Lower lobe of right lung (tissue), 2 donors: ENCODE measurements at regions not wholly inside any gene's neighbourhood (a gene's known extent, or its start where the extent isn't known, plus 50 kb on each side); places are given as distances from the start of the nearest gene placed in this dataset.

ENCODE experiments used
- ATAC-seq, 2 donors: fragments of 200-7000 bp; cut with Tn5 transposase; one replicate each; pipeline ENCODE4 v1.9.1; 2020 to 2022; ENCODE audit warnings: mild to moderate bottlenecking in 2 of 2, moderate library complexity in 2 of 2
- DNase-seq: peaks from one replicate; pipeline ENCODE4 v3.0.0-alpha.2; 2020
- H3K27ac ChIP-seq: fragments of 200-600 bp; one replicate; pipeline ENCODE4 v1.8.0; 2022
- H3K27me3 ChIP-seq: fragments of 200-600 bp; one replicate; pipeline ENCODE4 v1.8.0; 2022; ENCODE audit warnings: low read depth
- H3K36me3 ChIP-seq: fragments of 200-600 bp; one replicate; pipeline ENCODE4 v1.8.0; 2022; ENCODE audit warnings: mild to moderate bottlenecking
- H3K4me1 ChIP-seq: fragments of 200-600 bp; one replicate; pipeline ENCODE4 v1.8.0; 2022
- H3K4me3 ChIP-seq: fragments of 200-600 bp; one replicate; pipeline ENCODE4 v1.8.0; 2022; ENCODE audit warnings: mild to moderate bottlenecking
- H3K9me3 ChIP-seq: fragments of 200-600 bp; one replicate; pipeline ENCODE4 v1.8.0; 2022
- intact Hi-C: fragments of 100-400 bp; cut with DNase I; formaldehyde crosslinking; loops from one replicate; pipeline ENCODE4 v1.11.0; 2022
- TF ChIP-seq, protein P1 (sequence below): fragments of 200-600 bp; IDR thresholded peaks from one replicate; pipeline ENCODE4 v1.8.0; 2022; ENCODE audit warnings: antibody characterized with exemption, mild to moderate bottlenecking
- donor health status: DM: no; HTN: yes; CAD: no; lungs with severe emphysema.

DNA sequence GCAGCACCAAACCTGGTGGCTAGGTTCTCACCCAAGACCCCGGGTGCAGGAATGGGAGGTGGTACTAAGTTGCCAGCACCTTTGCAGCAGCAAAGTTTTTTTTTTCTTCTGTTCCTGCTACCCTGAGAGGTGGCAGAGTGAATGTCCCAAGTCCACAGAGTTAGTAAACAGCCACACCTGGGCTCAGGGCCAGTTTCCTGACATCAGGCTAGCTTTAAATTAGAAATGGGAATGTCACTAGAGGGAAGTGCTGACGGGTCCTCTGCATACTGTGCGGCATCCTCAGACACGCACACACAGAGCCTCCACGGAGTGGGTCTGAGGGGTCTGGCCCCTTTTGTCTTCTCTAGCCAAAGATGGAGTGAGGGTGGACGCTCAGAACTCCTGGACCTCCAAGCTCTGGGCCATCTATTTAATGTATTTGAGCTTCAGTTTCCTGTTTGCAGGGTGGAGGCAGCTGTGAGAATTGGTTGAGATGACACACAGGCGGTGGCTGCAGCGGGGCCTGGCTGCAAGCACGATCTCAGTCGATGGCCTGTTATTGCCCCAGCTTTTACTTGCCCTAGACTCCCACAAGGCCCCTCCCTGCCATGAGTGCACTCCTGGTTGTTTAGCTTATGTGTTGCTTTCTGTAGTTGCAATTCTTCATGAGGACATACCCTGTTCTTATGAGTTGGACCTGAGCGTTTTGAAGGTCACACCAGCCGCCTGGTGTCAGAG lies 751.4 kb upstream of the HS6ST1 start:
- intact Hi-C loops = no loop called here
- Histone ChIP-seq H3K27me3 (no peaks in the 10 kb centered on the region), H3K4me1 (no peaks in the 10 kb centered on the region), H3K4me3 (no peak overlapping the region), H3K36me3 (no peaks in the 10 kb centered on the region), H3K27ac (no peak overlapping the region), H3K9me3 (no peaks in the 10 kb centered on the region)
- TF ChIP-seq, protein P1, sequence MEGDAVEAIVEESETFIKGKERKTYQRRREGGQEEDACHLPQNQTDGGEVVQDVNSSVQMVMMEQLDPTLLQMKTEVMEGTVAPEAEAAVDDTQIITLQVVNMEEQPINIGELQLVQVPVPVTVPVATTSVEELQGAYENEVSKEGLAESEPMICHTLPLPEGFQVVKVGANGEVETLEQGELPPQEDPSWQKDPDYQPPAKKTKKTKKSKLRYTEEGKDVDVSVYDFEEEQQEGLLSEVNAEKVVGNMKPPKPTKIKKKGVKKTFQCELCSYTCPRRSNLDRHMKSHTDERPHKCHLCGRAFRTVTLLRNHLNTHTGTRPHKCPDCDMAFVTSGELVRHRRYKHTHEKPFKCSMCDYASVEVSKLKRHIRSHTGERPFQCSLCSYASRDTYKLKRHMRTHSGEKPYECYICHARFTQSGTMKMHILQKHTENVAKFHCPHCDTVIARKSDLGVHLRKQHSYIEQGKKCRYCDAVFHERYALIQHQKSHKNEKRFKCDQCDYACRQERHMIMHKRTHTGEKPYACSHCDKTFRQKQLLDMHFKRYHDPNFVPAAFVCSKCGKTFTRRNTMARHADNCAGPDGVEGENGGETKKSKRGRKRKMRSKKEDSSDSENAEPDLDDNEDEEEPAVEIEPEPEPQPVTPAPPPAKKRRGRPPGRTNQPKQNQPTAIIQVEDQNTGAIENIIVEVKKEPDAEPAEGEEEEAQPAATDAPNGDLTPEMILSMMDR = no peak
- peak; percentile 21 to 37 for ATAC-seq
- no peak for DNase-seq

DNA sequence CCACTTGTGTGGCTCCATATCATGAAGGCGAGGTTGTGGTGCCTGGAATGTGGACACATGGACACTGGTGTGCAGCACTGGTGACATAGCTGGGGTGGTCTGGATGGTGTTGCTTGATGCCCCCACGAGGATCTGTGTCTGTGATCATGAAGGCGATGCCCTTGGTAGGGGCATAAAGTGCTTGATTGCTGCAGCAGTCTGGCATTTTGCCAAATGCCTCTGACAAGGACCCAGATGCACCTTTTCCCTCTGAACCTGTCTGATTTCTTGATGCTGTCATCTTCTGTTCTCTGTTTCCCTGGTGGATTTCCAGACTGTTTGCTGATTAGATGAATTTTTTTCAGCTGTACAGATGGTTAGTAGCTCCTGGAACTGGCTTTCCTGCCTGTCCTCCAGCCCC lies 752.0 kb upstream of the HS6ST1 start:
- H3K9me3 ChIP-seq = no peaks in the 10 kb centered on the region
- H3K4me3 ChIP-seq = no peak overlapping the region
- intact Hi-C loops = no loop called here
- TF ChIP-seq, protein P1 = no peak
- H3K4me1 ChIP-seq = no peaks in the 10 kb centered on the region
- no peak for ATAC-seq
- no peaks in the 10 kb centered on the region for H3K27me3 ChIP-seq
- DNase-seq = no peak
- no peak overlapping the region for H3K27ac ChIP-seq
- H3K36me3 ChIP-seq = no peaks in the 10 kb centered on the region

DNA sequence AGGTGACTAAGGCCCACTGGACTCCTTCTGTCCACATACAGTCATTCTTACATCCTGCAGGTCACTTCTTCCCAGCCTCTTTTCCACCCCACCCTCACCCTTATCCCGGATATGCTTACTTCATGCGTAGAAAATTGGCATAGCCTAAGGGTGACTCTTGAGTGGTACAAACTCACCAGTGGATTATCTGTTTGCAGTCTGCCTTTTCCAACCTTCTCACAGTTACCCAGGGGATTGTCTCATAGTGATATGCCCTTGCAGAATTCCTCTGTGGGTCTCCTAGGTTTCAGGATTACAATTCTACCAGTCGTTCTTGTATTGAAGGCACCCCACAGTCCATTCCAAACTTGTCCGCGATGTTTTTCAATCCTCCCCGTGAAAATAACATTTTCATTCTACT lies 752.9 kb upstream of the HS6ST1 start:
- ATAC-seq (no peak), DNase-seq (no peak)
- H3K36me3 ChIP-seq = no peaks in the 10 kb centered on the region
- H3K27ac ChIP-seq = no peak overlapping the region
- TF ChIP-seq, protein P1 = no peak
- H3K4me1 ChIP-seq = no peaks in the 10 kb centered on the region
- H3K9me3 ChIP-seq = no peaks in the 10 kb centered on the region
- no peaks in the 10 kb centered on the region for H3K27me3 ChIP-seq
- H3K4me3 ChIP-seq = no peak overlapping the region
- intact Hi-C loops = no loop called here

DNA sequence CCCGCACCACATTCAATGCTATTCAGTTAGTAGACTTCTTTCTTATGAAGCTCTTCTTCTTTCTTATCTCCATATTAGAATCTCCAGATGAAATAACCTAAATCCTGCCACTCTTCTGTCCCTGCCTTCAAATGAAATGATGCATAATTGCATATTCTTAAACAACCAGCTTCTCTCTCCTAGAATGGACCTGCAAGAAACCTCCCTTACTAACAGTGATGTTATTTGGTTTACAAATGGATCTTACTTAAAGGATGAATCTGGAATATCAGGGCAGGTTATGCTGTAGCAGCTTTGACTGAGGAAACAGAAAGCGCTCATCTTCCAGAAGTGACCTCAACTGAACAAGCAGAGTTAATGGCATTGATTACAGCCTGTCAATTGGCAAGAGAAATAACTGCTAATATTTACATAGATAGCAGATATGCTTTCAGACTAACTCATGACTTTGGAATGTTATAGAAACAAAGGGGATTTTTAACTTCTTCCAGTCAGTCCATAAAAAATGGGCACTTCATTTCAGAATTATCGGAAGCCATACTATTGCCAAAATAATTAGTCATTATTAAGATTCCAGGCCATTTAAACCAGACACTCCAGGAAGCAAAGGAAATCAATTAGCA lies 755.7 kb upstream of the HS6ST1 start:
- H3K27me3 ChIP-seq = no peaks in the 10 kb centered on the region
- intact Hi-C loops = no loop called here

DNA sequence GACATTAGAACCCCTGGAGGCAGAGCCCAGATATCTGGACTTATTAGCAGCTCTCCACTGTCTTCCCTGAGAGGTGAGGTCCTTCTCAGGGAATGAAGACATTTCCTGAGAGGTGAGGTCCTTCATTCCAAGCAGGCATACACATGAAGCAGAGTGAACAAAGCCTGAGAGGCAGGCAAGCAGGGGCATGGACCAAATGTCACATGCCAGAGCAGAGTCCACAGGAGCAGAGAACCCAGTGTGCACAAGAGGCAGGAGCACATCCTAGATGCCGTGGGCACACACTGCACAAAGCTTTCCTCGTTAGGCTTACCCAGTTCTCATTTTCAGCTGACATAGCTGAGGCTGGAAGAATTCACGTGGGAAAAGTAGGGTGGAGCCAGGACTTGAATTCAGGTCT lies 759.9 kb upstream of the HS6ST1 start:
- intact Hi-C loops = no loop called here
- no peaks in the 10 kb centered on the region for H3K9me3 ChIP-seq
- H3K4me1 ChIP-seq = no peaks in the 10 kb centered on the region
- peaks cover 4% of the 10 kb centered on the region for H3K27me3 ChIP-seq
- H3K27ac ChIP-seq = no peak overlapping the region
- TF ChIP-seq, protein P1 = no peak
- ATAC-seq (no peak), DNase-seq (no peak)
- H3K36me3 ChIP-seq = no peaks in the 10 kb centered on the region
- no peak overlapping the region for H3K4me3 ChIP-seq

More for the DNA sequence above, 755.7 kb upstream of the HS6ST1 start:
- no peak for ATAC-seq
- Histone ChIP-seq H3K4me1 (no peaks in the 10 kb centered on the region), H3K4me3 (no peak overlapping the region), H3K9me3 (no peaks in the 10 kb centered on the region), H3K27ac (no peak overlapping the region), H3K36me3 (no peaks in the 10 kb centered on the region)
- TF ChIP-seq, protein P1 = no peak
- no peak for DNase-seq
